ENCODE measurements at regions not wholly inside any gene's neighbourhood (a gene's known extent, or its start where the extent isn't known, plus 50 kb on each side); places are given as distances from the start of the nearest gene placed in this dataset.

DNA sequence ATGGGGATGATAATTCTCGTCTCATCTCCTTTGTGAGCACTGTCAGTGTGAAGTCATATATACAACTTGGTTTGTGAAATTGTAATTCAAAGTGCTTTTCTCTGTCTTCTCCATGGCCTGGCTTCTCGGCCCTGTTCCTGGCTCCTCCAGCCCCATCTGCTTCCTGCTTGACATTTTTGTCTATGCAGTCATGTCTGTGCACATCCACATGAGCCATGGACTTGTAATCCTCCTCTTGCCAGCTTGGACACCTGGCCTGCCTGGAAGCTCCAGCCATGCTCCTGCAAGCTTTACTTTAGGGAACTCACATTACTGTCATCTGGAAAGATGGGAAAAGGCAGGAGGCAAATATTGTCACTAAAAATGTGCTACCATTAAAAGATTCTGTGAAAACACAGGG lies 576.0 kb upstream of the DPP6 start:
- intact Hi-C loops (cut with micrococcal nuclease; ENCODE audit: unreplicated experiment), result no loop called here
- Histone ChIP-seq H2AFZ (ENCODE audit: low read length) (no peak overlapping the region), H3K27ac (ENCODE audit: extremely low read length, insufficient read depth, low read length) (no peak overlapping the region), H3K4me2 (ENCODE audit: low read depth, low read length) (no peak overlapping the region), H3K36me3 (replicated peaks in 1 of 2; ENCODE audit: control insufficient read depth in 1 of 2, insufficient read depth in 2 of 2, low read length in 2 of 2) (no peaks in the 10 kb centered on the region), H3K9ac (ENCODE audit: insufficient read depth, low read depth, low read length) (no peak overlapping the region), H3K4me1 (ENCODE audit: insufficient read depth, low read length) (no peaks in the 10 kb centered on the region), H3K79me2 (ENCODE audit: insufficient read depth, low read length) (no peaks in the 10 kb centered on the region), H3K9me3 (ENCODE audit: low read length) (peaks cover 37% of the 10 kb centered on the region), H4K20me1 (ENCODE audit: insufficient read depth, low read length) (no peaks in the 10 kb centered on the region), H3K27me3 (ENCODE audit: control insufficient read depth in 1 of 2, insufficient read depth in 2 of 2, low read length in 2 of 2) (no peaks in the 10 kb centered on the region), H3K4me3 (replicated peaks in 1 of 3; ENCODE audit: insufficient read depth in 1 of 3, low read depth in 2 of 3, low read length in 3 of 3) (no peak overlapping the region)
- CTCF ChIA-PET (ENCODE audit: low intra/inter-chr PET ratio, low total read pairs), result no interaction called here
- no TSS peak for BruUV-seq (replicated peaks)
- POLR2A ChIA-PET, result no interaction called here
- in situ Hi-C loops (cut with HindIII; ENCODE audit: extremely low pct_ligation_motif_present, low pct_unique_long_range_greater_than_20kb), result no loop called here
- ATAC-seq (no peak), FAIRE-seq (no peak), DNase-seq (ENCODE audit: low spot score) (no peak)
- TF ChIP-seq, protein P1, sequence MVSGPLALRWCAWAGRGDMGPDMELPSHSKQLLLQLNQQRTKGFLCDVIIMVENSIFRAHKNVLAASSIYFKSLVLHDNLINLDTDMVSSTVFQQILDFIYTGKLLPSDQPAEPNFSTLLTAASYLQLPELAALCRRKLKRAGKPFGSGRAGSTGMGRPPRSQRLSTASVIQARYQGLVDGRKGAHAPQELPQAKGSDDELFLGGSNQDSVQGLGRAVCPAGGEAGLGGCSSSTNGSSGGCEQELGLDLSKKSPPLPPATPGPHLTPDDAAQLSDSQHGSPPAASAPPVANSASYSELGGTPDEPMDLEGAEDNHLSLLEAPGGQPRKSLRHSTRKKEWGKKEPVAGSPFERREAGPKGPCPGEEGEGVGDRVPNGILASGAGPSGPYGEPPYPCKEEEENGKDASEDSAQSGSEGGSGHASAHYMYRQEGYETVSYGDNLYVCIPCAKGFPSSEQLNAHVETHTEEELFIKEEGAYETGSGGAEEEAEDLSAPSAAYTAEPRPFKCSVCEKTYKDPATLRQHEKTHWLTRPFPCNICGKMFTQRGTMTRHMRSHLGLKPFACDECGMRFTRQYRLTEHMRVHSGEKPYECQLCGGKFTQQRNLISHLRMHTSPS (CRISPR knock-in tag; IDR thresholded peaks at IDR 0.05; ENCODE audit: low read depth), result no peak
- TF ChIP-seq RBFOX2 (IDR thresholded peaks at IDR 0.05; ENCODE audit: low read depth, low read length), result no peak
- TF ChIP-seq, protein P2, sequence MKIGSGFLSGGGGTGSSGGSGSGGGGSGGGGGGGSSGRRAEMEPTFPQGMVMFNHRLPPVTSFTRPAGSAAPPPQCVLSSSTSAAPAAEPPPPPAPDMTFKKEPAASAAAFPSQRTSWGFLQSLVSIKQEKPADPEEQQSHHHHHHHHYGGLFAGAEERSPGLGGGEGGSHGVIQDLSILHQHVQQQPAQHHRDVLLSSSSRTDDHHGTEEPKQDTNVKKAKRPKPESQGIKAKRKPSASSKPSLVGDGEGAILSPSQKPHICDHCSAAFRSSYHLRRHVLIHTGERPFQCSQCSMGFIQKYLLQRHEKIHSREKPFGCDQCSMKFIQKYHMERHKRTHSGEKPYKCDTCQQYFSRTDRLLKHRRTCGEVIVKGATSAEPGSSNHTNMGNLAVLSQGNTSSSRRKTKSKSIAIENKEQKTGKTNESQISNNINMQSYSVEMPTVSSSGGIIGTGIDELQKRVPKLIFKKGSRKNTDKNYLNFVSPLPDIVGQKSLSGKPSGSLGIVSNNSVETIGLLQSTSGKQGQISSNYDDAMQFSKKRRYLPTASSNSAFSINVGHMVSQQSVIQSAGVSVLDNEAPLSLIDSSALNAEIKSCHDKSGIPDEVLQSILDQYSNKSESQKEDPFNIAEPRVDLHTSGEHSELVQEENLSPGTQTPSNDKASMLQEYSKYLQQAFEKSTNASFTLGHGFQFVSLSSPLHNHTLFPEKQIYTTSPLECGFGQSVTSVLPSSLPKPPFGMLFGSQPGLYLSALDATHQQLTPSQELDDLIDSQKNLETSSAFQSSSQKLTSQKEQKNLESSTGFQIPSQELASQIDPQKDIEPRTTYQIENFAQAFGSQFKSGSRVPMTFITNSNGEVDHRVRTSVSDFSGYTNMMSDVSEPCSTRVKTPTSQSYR (CRISPR knock-in tag; IDR thresholded peaks at IDR 0.05; ENCODE audit: borderline replicate concordance), result no peak
- WGBS (ENCODE audit: low lambda C conversion rate), result 0% methylated on average over 2 of the region's 2 CpGs

DNA sequence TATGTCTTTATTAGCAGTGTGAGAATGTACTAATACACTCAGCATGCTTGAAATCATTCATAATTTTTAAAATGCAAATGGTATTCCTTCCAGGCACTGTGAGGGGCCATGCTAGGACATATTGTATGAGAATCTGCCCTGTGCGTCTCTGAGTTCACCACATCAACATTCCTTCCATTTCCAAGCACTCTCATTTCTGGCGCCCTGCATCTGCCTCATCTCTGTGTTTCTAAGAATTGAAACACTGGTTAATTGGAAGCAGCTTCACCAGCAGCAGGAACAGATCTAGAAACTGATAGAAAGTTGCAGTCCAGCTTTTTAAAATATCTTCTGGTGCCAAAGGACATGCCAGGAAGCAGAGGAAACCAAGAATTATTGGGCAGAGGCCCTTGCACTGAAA lies 555.9 kb upstream of the DPP6 start:
- Histone ChIP-seq H3K27ac (ENCODE audit: extremely low read length, insufficient read depth, low read length) (no peak overlapping the region), H4K20me1 (ENCODE audit: insufficient read depth, low read length) (no peaks in the 10 kb centered on the region), H3K27me3 (ENCODE audit: control insufficient read depth in 1 of 2, insufficient read depth in 2 of 2, low read length in 2 of 2) (no peaks in the 10 kb centered on the region), H3K9ac (ENCODE audit: insufficient read depth, low read depth, low read length) (no peak overlapping the region), H3K9me3 (ENCODE audit: low read length) (peaks cover 56% of the 10 kb centered on the region), H3K79me2 (ENCODE audit: insufficient read depth, low read length) (no peaks in the 10 kb centered on the region), H3K4me1 (ENCODE audit: insufficient read depth, low read length) (no peaks in the 10 kb centered on the region), H3K4me2 (ENCODE audit: low read depth, low read length) (no peak overlapping the region), H2AFZ (ENCODE audit: low read length) (no peak overlapping the region), H3K36me3 (replicated peaks in 1 of 2; ENCODE audit: control insufficient read depth in 1 of 2, insufficient read depth in 2 of 2, low read length in 2 of 2) (no peaks in the 10 kb centered on the region), H3K4me3 (replicated peaks in 1 of 3; ENCODE audit: insufficient read depth in 1 of 3, low read depth in 2 of 3, low read length in 3 of 3) (no peak overlapping the region)
- ATAC-seq (no peak), FAIRE-seq (no peak), DNase-seq (ENCODE audit: low spot score) (no peak)
- WGBS (ENCODE audit: low lambda C conversion rate), result 14% methylated on average over 2 of the region's 2 CpGs
- intact Hi-C loops (cut with micrococcal nuclease; ENCODE audit: unreplicated experiment) (no loop called here), in situ Hi-C loops (cut with HindIII; ENCODE audit: extremely low pct_ligation_motif_present, low pct_unique_long_range_greater_than_20kb) (no loop called here)
- no peak for TF ChIP-seq FOXO1 (CRISPR knock-in tag; IDR thresholded peaks at IDR 0.05)
- TF ChIP-seq, protein P3, sequence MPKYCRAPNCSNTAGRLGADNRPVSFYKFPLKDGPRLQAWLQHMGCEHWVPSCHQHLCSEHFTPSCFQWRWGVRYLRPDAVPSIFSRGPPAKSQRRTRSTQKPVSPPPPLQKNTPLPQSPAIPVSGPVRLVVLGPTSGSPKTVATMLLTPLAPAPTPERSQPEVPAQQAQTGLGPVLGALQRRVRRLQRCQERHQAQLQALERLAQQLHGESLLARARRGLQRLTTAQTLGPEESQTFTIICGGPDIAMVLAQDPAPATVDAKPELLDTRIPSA (CRISPR knock-in tag; IDR thresholded peaks at IDR 0.05; ENCODE audit: borderline replicate concordance), result no peak
- TF ChIP-seq, protein P4, sequence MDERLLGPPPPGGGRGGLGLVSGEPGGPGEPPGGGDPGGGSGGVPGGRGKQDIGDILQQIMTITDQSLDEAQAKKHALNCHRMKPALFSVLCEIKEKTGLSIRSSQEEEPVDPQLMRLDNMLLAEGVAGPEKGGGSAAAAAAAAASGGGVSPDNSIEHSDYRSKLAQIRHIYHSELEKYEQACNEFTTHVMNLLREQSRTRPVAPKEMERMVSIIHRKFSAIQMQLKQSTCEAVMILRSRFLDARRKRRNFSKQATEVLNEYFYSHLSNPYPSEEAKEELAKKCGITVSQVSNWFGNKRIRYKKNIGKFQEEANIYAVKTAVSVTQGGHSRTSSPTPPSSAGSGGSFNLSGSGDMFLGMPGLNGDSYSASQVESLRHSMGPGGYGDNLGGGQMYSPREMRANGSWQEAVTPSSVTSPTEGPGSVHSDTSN (CRISPR knock-in tag; IDR thresholded peaks at IDR 0.05), result no peak
- TF ChIP-seq ZNF788 (CRISPR knock-in tag; IDR thresholded peaks at IDR 0.05; ENCODE audit: borderline replicate concordance), result no peak
- TF ChIP-seq ZNF780A (CRISPR knock-in tag; IDR thresholded peaks at IDR 0.05), result no peak
- no peak for TF ChIP-seq ZBTB42 (CRISPR knock-in tag; IDR thresholded peaks at IDR 0.05)
- TF ChIP-seq STAG1 (CRISPR knock-in tag; IDR thresholded peaks at IDR 0.05), result no peak
- no TSS peak for BruUV-seq (replicated peaks)
- CTCF ChIA-PET (ENCODE audit: low intra/inter-chr PET ratio, low total read pairs), result no interaction called here
- POLR2A ChIA-PET, result no interaction called here
